Mesothelial cell of epicardium (in vitro differentiated cells): ENCODE measurements at regions not wholly inside any gene's neighbourhood (a gene's known extent, or its start where the extent isn't known, plus 50 kb on each side); places are given as distances from the start of the nearest gene placed in this dataset.

Experiments
- DNase-seq, 2 experiments: peaks; one replicate each; pipeline ENCODE4 v3.0.0; 2021; ENCODE audit warnings: low spot score in 2 of 2; ENCODE audit not compliant: unreplicated experiment in 2 of 2
- H3K27ac Mint-ChIP-seq: 2 replicates; pipeline ENCODE4 v1.8.0; 2021; ENCODE audit warnings: mixed read lengths
- H3K27me3 Mint-ChIP-seq: 2 replicates; pipeline ENCODE4 v1.8.0; 2021; ENCODE audit warnings: low read depth, mixed read lengths
- H3K36me3 Mint-ChIP-seq: 2 replicates; pipeline ENCODE4 v1.8.0; 2021; ENCODE audit warnings: mixed read lengths
- H3K4me1 Mint-ChIP-seq: 2 replicates; pipeline ENCODE4 v1.8.0; 2021; ENCODE audit warnings: mixed read lengths
- H3K4me3 Mint-ChIP-seq: 2 replicates; pipeline ENCODE4 v1.8.0; 2021; ENCODE audit warnings: mild to moderate bottlenecking, moderate library complexity, mixed read lengths
- H3K9me3 Mint-ChIP-seq: 2 replicates; pipeline ENCODE4 v1.8.0; 2021; ENCODE audit warnings: mixed read lengths
- CTCF ChIP-seq: fragments of 200-600 bp; sonication (generic); IDR thresholded peaks from one replicate; pipeline ENCODE4 v1.5.0; 2021; ENCODE audit warnings: antibody characterized with exemption; ENCODE audit not compliant: unreplicated experiment

GRCh38 chr10:131786756-131787605, 113.8 kb upstream of the PPP2R2D start:
- H3K4me3 Mint-ChIP-seq = no peak overlapping the region
- TF ChIP-seq CTCF = peak; percentile 97
- H3K36me3 Mint-ChIP-seq = no peaks in the 10 kb centered on the region
- peaks cover 6% of the 10 kb centered on the region for H3K9me3 Mint-ChIP-seq
- peak in 1 of 2 experiments; percentile 54 for DNase-seq
- peaks cover 12% of the 10 kb centered on the region for H3K27me3 Mint-ChIP-seq
- no peaks in the 10 kb centered on the region for H3K4me1 Mint-ChIP-seq
- H3K27ac Mint-ChIP-seq = no peak overlapping the region

- no peak overlapping the region for H3K4me3 Mint-ChIP-seq
- H3K27me3 Mint-ChIP-seq = peaks cover 13% of the 10 kb centered on the region
- TF ChIP-seq CTCF = no peak
- no peaks in the 10 kb centered on the region for H3K36me3 Mint-ChIP-seq
- DNase-seq = no peak
- no peaks in the 10 kb centered on the region for H3K9me3 Mint-ChIP-seq
- H3K27ac Mint-ChIP-seq = no peak overlapping the region
- no peaks in the 10 kb centered on the region for H3K4me1 Mint-ChIP-seq
Measured at GRCh38 chr10:131787961-131788360, 112.8 kb upstream of the PPP2R2D start.

- peaks cover 13% of the 10 kb centered on the region for H3K27me3 Mint-ChIP-seq
- no peak overlapping the region for H3K4me3 Mint-ChIP-seq
- TF ChIP-seq CTCF = no peak
- H3K36me3 Mint-ChIP-seq = no peaks in the 10 kb centered on the region
- no peak for DNase-seq
- H3K4me1 Mint-ChIP-seq = no peaks in the 10 kb centered on the region
- H3K27ac Mint-ChIP-seq = no peak overlapping the region
- no peaks in the 10 kb centered on the region for H3K9me3 Mint-ChIP-seq
Measured at GRCh38 chr10:131788386-131788785, 112.4 kb upstream of the PPP2R2D start.

GRCh38 chr10:131789516-131789915, 111.3 kb upstream of the PPP2R2D start:
- Mint-ChIP-seq H3K9me3 (no peaks in the 10 kb centered on the region), H3K4me3 (no peak overlapping the region), H3K4me1 (no peaks in the 10 kb centered on the region), H3K36me3 (no peaks in the 10 kb centered on the region), H3K27ac (no peak overlapping the region), H3K27me3 (peaks cover 16% of the 10 kb centered on the region)
- DNase-seq = no peak
- no peak for TF ChIP-seq CTCF

- Mint-ChIP-seq H3K4me3 (no peak overlapping the region), H3K27me3 (peaks cover 20% of the 10 kb centered on the region), H3K27ac (no peak overlapping the region), H3K36me3 (no peaks in the 10 kb centered on the region), H3K9me3 (no peaks in the 10 kb centered on the region), H3K4me1 (no peaks in the 10 kb centered on the region)
- no peak for DNase-seq
- TF ChIP-seq CTCF = no peak
Measured at GRCh38 chr10:131790021-131790420, 110.8 kb upstream of the PPP2R2D start.
